ENCODE measurements at regions not wholly inside any gene's neighbourhood (a gene's known extent, or its start where the extent isn't known, plus 50 kb on each side); places are given as distances from the start of the nearest gene placed in this dataset.

DNA sequence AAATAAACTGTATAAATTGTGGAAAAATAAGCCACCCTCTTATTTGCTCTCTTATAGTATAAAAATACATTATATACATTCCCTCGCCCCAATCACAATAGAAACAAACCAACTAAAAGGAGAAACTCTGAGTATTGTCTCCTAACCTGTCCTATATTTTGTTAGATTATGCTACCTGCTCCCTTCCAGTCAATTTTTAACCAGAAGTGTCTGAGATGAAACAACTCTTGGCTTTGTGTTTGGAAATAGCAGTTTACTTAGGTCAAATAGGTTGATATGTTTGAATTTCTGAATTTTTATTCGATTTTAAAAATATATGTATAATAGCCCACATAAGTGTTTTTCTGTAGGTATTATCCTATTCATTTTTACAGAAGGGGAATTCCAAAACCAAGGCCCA lies 475.0 kb upstream of the ZNF462 start:
- TF ChIP-seq, protein P1, sequence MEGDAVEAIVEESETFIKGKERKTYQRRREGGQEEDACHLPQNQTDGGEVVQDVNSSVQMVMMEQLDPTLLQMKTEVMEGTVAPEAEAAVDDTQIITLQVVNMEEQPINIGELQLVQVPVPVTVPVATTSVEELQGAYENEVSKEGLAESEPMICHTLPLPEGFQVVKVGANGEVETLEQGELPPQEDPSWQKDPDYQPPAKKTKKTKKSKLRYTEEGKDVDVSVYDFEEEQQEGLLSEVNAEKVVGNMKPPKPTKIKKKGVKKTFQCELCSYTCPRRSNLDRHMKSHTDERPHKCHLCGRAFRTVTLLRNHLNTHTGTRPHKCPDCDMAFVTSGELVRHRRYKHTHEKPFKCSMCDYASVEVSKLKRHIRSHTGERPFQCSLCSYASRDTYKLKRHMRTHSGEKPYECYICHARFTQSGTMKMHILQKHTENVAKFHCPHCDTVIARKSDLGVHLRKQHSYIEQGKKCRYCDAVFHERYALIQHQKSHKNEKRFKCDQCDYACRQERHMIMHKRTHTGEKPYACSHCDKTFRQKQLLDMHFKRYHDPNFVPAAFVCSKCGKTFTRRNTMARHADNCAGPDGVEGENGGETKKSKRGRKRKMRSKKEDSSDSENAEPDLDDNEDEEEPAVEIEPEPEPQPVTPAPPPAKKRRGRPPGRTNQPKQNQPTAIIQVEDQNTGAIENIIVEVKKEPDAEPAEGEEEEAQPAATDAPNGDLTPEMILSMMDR (IDR thresholded peaks at IDR 0.05): no peak
- no peak for TF ChIP-seq POLR2A (IDR thresholded peaks at IDR 0.05)
